ENCODE measurements at regions not wholly inside any gene's neighbourhood (a gene's known extent, or its start where the extent isn't known, plus 50 kb on each side); places are given as distances from the start of the nearest gene placed in this dataset.
"Not testable (repeated sequence)": the region's sequence is repeated elsewhere in the genome, so short reads cannot be mapped to it uniquely, and the experiment has no call there.

- H3K27me3 ChIP-seq = no peaks in the 10 kb centered on the region
- intact Hi-C loops (cut with DNase I) = no loop called here
- peaks cover 0 to 12% of the 10 kb centered on the region in 2 donors for H3K9me3 ChIP-seq
- no peak overlapping the region for H3K4me3 ChIP-seq
- peaks cover 0 to 4% of the 10 kb centered on the region in 2 donors for H3K4me1 ChIP-seq
- H3K36me3 ChIP-seq = no peaks in the 10 kb centered on the region
- no peak for TF ChIP-seq CTCF (IDR thresholded peaks at IDR 0.05)
- peak overlapping the region in 1 of 2 donors; percentile 42 for H3K27ac ChIP-seq
- DNase-seq (no peak), ATAC-seq (no peak)
Measured at GRCh38 chr3:178359728-178360127, 176.5 kb upstream of the KCNMB2 start.

- H3K4me3 ChIP-seq; H3K4me1 ChIP-seq; H3K27ac ChIP-seq; DNase-seq; intact Hi-C loops (cut with DNase I); ATAC-seq; H3K36me3 ChIP-seq; H3K27me3 ChIP-seq: not testable (repeated sequence)
- H3K9me3 ChIP-seq = peaks cover 0 to 12% of the 10 kb centered on the region in 2 donors
Measured at GRCh38 chr3:178363048-178363447, 173.2 kb upstream of the KCNMB2 start.

- H3K4me1 ChIP-seq = no peaks in the 10 kb centered on the region
- H3K27me3 ChIP-seq = no peaks in the 10 kb centered on the region
- peaks cover 0 to 7% of the 10 kb centered on the region in 2 donors for H3K9me3 ChIP-seq
- ATAC-seq = no peak
- H3K4me3 ChIP-seq = no peak overlapping the region
- no peak for DNase-seq
- H3K27ac ChIP-seq = no peak overlapping the region
- TF ChIP-seq CTCF (IDR thresholded peaks at IDR 0.05) = no peak
- H3K36me3 ChIP-seq = no peaks in the 10 kb centered on the region
- intact Hi-C loops (cut with DNase I) = no loop called here
Measured at GRCh38 chr3:178367817-178368617, 168.2 kb upstream of the KCNMB2 start.

GRCh38 chr3:178369006-178369405 lies 167.2 kb upstream of the KCNMB2 start:
- Histone ChIP-seq H3K4me1 (no peaks in the 10 kb centered on the region), H3K9me3 (no peaks in the 10 kb centered on the region), H3K4me3 (no peak overlapping the region), H3K27me3 (no peaks in the 10 kb centered on the region), H3K27ac (no peak overlapping the region), H3K36me3 (no peaks in the 10 kb centered on the region)
- TF ChIP-seq CTCF (IDR thresholded peaks at IDR 0.05) = no peak
- DNase-seq (no peak), ATAC-seq (no peak)
- intact Hi-C loops (cut with DNase I) = no loop called here

- no peaks in the 10 kb centered on the region for H3K36me3 ChIP-seq
- DNase-seq (no peak), ATAC-seq (no peak)
- no peak overlapping the region for H3K4me3 ChIP-seq
- no peak overlapping the region for H3K27ac ChIP-seq
- no peaks in the 10 kb centered on the region for H3K9me3 ChIP-seq
- intact Hi-C loops (cut with DNase I) = no loop called here
- no peak for TF ChIP-seq CTCF (IDR thresholded peaks at IDR 0.05)
- H3K4me1 ChIP-seq = no peaks in the 10 kb centered on the region
- H3K27me3 ChIP-seq = no peaks in the 10 kb centered on the region
Measured at GRCh38 chr3:178369811-178370210, 166.4 kb upstream of the KCNMB2 start.

GRCh38 chr3:178370387-178370786 lies 165.8 kb upstream of the KCNMB2 start:
- ATAC-seq = no peak
- H3K9me3 ChIP-seq = no peaks in the 10 kb centered on the region
- no peak overlapping the region for H3K4me3 ChIP-seq
- H3K27me3 ChIP-seq = no peaks in the 10 kb centered on the region
- no peaks in the 10 kb centered on the region for H3K36me3 ChIP-seq
- DNase-seq = no peak
- no peak for TF ChIP-seq CTCF (IDR thresholded peaks at IDR 0.05)
- intact Hi-C loops (cut with DNase I) = no loop called here
- H3K4me1 ChIP-seq = no peaks in the 10 kb centered on the region
- H3K27ac ChIP-seq = no peak overlapping the region
